ENCODE measurements at regions not wholly inside any gene's neighbourhood (a gene's known extent, or its start where the extent isn't known, plus 50 kb on each side); places are given as distances from the start of the nearest gene placed in this dataset.

DNA sequence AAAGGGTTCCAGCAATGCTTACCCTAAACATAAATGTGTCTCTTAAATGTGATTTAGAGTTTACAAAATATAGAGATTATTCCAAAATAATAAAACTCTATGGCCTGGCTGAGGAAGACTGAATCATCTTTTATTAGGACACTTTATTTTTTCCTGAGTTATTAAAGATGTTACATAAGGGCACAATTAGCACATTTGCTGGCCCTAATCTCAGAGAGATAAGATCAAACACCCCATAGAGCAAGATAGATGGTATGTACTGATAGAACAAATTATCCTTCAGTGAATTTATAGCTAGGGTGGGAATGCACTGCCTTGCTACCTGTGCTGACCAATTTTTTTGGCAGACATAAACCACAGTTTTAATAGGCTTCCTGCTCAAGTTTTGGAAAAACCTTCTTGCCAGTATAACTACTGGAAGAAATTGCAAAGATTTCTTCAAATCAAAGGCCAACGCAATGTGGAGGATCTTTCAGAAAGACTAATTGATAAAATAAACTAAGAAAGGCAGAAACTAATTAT is 367.1 kb upstream of the MPDZ start:
- no CpG with 5 or more reads among the region's 1 CpG for WGBS (ENCODE audit: insufficient coverage)
- H3K27me3 Mint-ChIP-seq: no peaks in the 10 kb centered on the region

GRCh38 chr9:13645557-13645956 is 366.1 kb upstream of the MPDZ start:
- Mint-ChIP-seq H3K27me3 (no peaks in the 10 kb centered on the region), H3K9me3 (ENCODE audit: insufficient read depth) (peaks cover 6% of the 10 kb centered on the region), H3K27ac (no peak overlapping the region), H3K4me3 (no peak overlapping the region), H3K4me1 (no peaks in the 10 kb centered on the region)
- intact Hi-C loops (cut with micrococcal nuclease): no loop called here
- Histone ChIP-seq H3K9ac (ENCODE audit: low read length) (no peak overlapping the region), H3K36me3 (replicated peaks in 1 of 2; ENCODE audit: control extremely low read depth in 1 of 2, control insufficient read depth in 1 of 2, extremely low read depth in 1 of 2, insufficient read depth in 2 of 2, low read length in 1 of 2) (no peaks in the 10 kb centered on the region), H4K20me1 (ENCODE audit: control insufficient read depth, insufficient read depth, low read length, poor library complexity, severe bottlenecking) (no peaks in the 10 kb centered on the region), H3K79me2 (ENCODE audit: control insufficient read depth, insufficient read depth, low read length) (no peaks in the 10 kb centered on the region), H3K4me1 (ENCODE audit: control insufficient read depth in 2 of 2, insufficient read depth in 2 of 2, low read length in 2 of 2) (no peaks in the 10 kb centered on the region), H3K4me3 (ENCODE audit: control extremely low read depth in 1 of 5, extremely low read depth in 1 of 5, insufficient read depth in 1 of 5, low read depth in 2 of 5, low read length in 4 of 5) (no peak overlapping the region), H3K27me3 (replicated peaks in 1 of 4; ENCODE audit: control extremely low read depth in 1 of 4, control insufficient read depth in 3 of 4, insufficient read depth in 4 of 4, low read length in 3 of 4) (no peaks in the 10 kb centered on the region), H3K27ac (ENCODE audit: low read length in 2 of 2) (no peak overlapping the region), H3K4me2 (replicated peaks; ENCODE audit: low read depth, low read length, poor library complexity, severe bottlenecking) (no peak overlapping the region), H2AFZ (ENCODE audit: insufficient read depth, low read depth, low read length, poor library complexity, severe bottlenecking) (no peak overlapping the region), H3K9me3 (ENCODE audit: control extremely low read depth in 1 of 3, control insufficient read depth in 2 of 3, insufficient read depth in 1 of 3, low read length in 2 of 3) (no peaks in the 10 kb centered on the region)
- ChIA-PET CTCF (interaction anchor here (0.6 kb wide), 1 partner anchor 12 kb away, joined by 3 read pairs; no protein-coding TSS in a partner anchor), POLR2A (no interaction called here)
- no peak for TF ChIP-seq EZH2 (IDR thresholded peaks at IDR 0.05; ENCODE audit: borderline replicate concordance, insufficient read depth, low read depth, low read length, poor library complexity, severe bottlenecking)
- no peak for TF ChIP-seq CTCF (IDR thresholded peaks at IDR 0.05)
- ATAC-seq (ENCODE audit: low read depth) (no peak), DNase-seq (no peak)
- no CpG with 5 or more reads among the region's 1 CpG for WGBS (ENCODE audit: insufficient coverage)

More for the DNA sequence above, 367.1 kb upstream of the MPDZ start:
- no peaks in the 10 kb centered on the region for H3K36me3 ChIP-seq (replicated peaks in 1 of 2; ENCODE audit: control extremely low read depth in 1 of 2, control insufficient read depth in 1 of 2, extremely low read depth in 1 of 2, insufficient read depth in 2 of 2, low read length in 1 of 2)
- H3K27me3 ChIP-seq (replicated peaks in 1 of 4; ENCODE audit: control extremely low read depth in 1 of 4, control insufficient read depth in 3 of 4, insufficient read depth in 4 of 4, low read length in 3 of 4): no peaks in the 10 kb centered on the region
- H3K9me3 ChIP-seq (ENCODE audit: control extremely low read depth in 1 of 3, control insufficient read depth in 2 of 3, insufficient read depth in 1 of 3, low read length in 2 of 3): peaks cover 0 to 5% (median 0%) of the 10 kb centered on the region in 3 donors
- Mint-ChIP-seq H3K4me3 (no peak overlapping the region), H3K4me1 (no peaks in the 10 kb centered on the region), H3K27ac (no peak overlapping the region), H3K9me3 (ENCODE audit: insufficient read depth) (peaks cover 6% of the 10 kb centered on the region)
- TF ChIP-seq CTCF (IDR thresholded peaks at IDR 0.05): no peak
- TF ChIP-seq EZH2 (IDR thresholded peaks at IDR 0.05; ENCODE audit: borderline replicate concordance, insufficient read depth, low read depth, low read length, poor library complexity, severe bottlenecking): no peak
- H3K4me3 ChIP-seq (ENCODE audit: control extremely low read depth in 1 of 5, extremely low read depth in 1 of 5, insufficient read depth in 1 of 5, low read depth in 2 of 5, low read length in 4 of 5): no peak overlapping the region
- H2AFZ ChIP-seq (ENCODE audit: insufficient read depth, low read depth, low read length, poor library complexity, severe bottlenecking): no peak overlapping the region
- no peaks in the 10 kb centered on the region for H4K20me1 ChIP-seq (ENCODE audit: control insufficient read depth, insufficient read depth, low read length, poor library complexity, severe bottlenecking)
- POLR2A ChIA-PET: no interaction called here
- CTCF ChIA-PET: no interaction called here
- no peaks in the 10 kb centered on the region for H3K79me2 ChIP-seq (ENCODE audit: control insufficient read depth, insufficient read depth, low read length)
- intact Hi-C loops (cut with micrococcal nuclease): no loop called here
- H3K4me2 ChIP-seq (replicated peaks; ENCODE audit: low read depth, low read length, poor library complexity, severe bottlenecking): no peak overlapping the region
- DNase-seq: no peak
- no peak for ATAC-seq (ENCODE audit: low read depth)
- H3K27ac ChIP-seq (ENCODE audit: low read length in 2 of 2): no peak overlapping the region
- no peaks in the 10 kb centered on the region for H3K4me1 ChIP-seq (ENCODE audit: control insufficient read depth in 2 of 2, insufficient read depth in 2 of 2, low read length in 2 of 2)
- H3K9ac ChIP-seq (ENCODE audit: low read length): no peak overlapping the region

All from B cell (primary cell).